IMR-90 (cell line): ENCODE measurements at regions not wholly inside any gene's neighbourhood (a gene's known extent, or its start where the extent isn't known, plus 50 kb on each side); places are given as distances from the start of the nearest gene placed in this dataset.

Experiments
- ATAC-seq: fragments of 200-7000 bp; cut with Tn5 transposase; 2 replicates; pipeline ENCODE4 v1.9.1; 2020; ENCODE audit warnings: low read depth, mild to moderate bottlenecking, moderate library complexity
- BruUV-seq: library from RNA; stranded (reverse); fragments of 400-500 nt; replicated peaks from 2 replicates; lab custom pipeline; 2021; lab: Mats Ljungman, UMichigan
- CTCF ChIA-PET: fragments of 300-600 bp; formaldehyde crosslinking; extraction: SDS; loops from one replicate; lab custom pipeline; 2021; ENCODE audit warnings: antibody characterized with exemption; lab: Yijun Ruan, JAX
- POLR2A ChIA-PET: fragments of 300-600 bp; sonication (Branson Sonifier 250); formaldehyde crosslinking; loops from one replicate; lab custom pipeline; 2022; ENCODE audit warnings: antibody characterized with exemption; ENCODE audit not compliant: unreplicated experiment; lab: Charles Lee
- DNase-seq: peaks from one replicate; pipeline ENCODE4 v3.0.0; 2013
- H2AFZ ChIP-seq: replicated peaks from 2 replicates; pipeline ENCODE3; 2013; ENCODE audit warnings: low read length, mild to moderate bottlenecking; ENCODE audit not compliant: poor library complexity
- H2AK5ac ChIP-seq: 2 replicates; pipeline ENCODE4 v1.6.1; 2013; ENCODE audit warnings: low read depth, low read length, inconsistent platforms
- H2AK9ac ChIP-seq: replicated peaks from 2 replicates; pipeline ENCODE3; 2013; ENCODE audit warnings: mild to moderate bottlenecking, low read depth, low read length, moderate library complexity; ENCODE audit not compliant: poor library complexity
- H2BK120ac ChIP-seq: 2 replicates; pipeline ENCODE4 v1.6.1; 2013; ENCODE audit warnings: low read depth, low read length, inconsistent platforms
- H2BK15ac ChIP-seq: 3 replicates; pipeline ENCODE4 v1.6.1; 2013; ENCODE audit warnings: low read depth, low read length, inconsistent platforms
- H2BK20ac ChIP-seq: 2 replicates; pipeline ENCODE4 v1.6.1; 2013; ENCODE audit warnings: low read depth, mild to moderate bottlenecking, inconsistent platforms, low read length, moderate library complexity
- H2BK5ac ChIP-seq: 2 replicates; pipeline ENCODE4 v1.6.1; 2013; ENCODE audit warnings: mild to moderate bottlenecking, low read depth, low read length, inconsistent platforms; ENCODE audit not compliant: poor library complexity, severe bottlenecking
- H3K14ac ChIP-seq: replicated peaks from 2 replicates; pipeline ENCODE4 v1.6.1; 2013; ENCODE audit warnings: low read depth, low read length, inconsistent platforms
- H3K18ac ChIP-seq: 2 replicates; pipeline ENCODE4 v1.6.1; 2013; ENCODE audit warnings: low read depth, low read length, control low read depth
- H3K23ac ChIP-seq: 2 replicates; pipeline ENCODE4 v1.6.1; 2013; ENCODE audit warnings: low read depth, low read length, inconsistent platforms
- H3K27ac ChIP-seq: 2 replicates; pipeline ENCODE4 v1.5.1; 2013; ENCODE audit warnings: mild to moderate bottlenecking, control low read depth, low read length; ENCODE audit not compliant: insufficient read depth
- H3K27me3 ChIP-seq: 2 replicates; pipeline ENCODE4 v1.6.1; 2013; ENCODE audit warnings: low read length; ENCODE audit not compliant: control insufficient read depth, insufficient read depth
- H3K36me3 ChIP-seq: 2 replicates; pipeline ENCODE4 v1.6.1; 2013; ENCODE audit warnings: low read length, mixed read lengths; ENCODE audit not compliant: control insufficient read depth, insufficient read depth
- H3K4ac ChIP-seq: 2 replicates; pipeline ENCODE4 v1.6.1; 2013; ENCODE audit warnings: low read depth, low read length, inconsistent platforms
- H3K4me1 ChIP-seq: 2 replicates; pipeline ENCODE4 v1.6.1; 2013; ENCODE audit warnings: low read length, mixed read lengths; ENCODE audit not compliant: control insufficient read depth, insufficient read depth
- H3K4me2 ChIP-seq: 2 replicates; pipeline ENCODE4 v1.6.1; 2013; ENCODE audit warnings: low read depth, mild to moderate bottlenecking, control low read depth, low read length, moderate library complexity
- H3K4me3 ChIP-seq: 2 replicates; pipeline ENCODE4 v1.5.1; 2013; ENCODE audit warnings: low read depth, mild to moderate bottlenecking, control low read depth, low read length, moderate library complexity; ENCODE audit not compliant: insufficient read depth
- H3K56ac ChIP-seq: 2 replicates; pipeline ENCODE4 v1.6.1; 2013; ENCODE audit warnings: low read length, inconsistent platforms; ENCODE audit not compliant: insufficient read depth; ENCODE audit errors: extremely low read depth
- H3K79me1 ChIP-seq, 2 experiments: 2 replicates each; pipeline ENCODE4 v1.6.1; 2013; ENCODE audit warnings: low read length in 2 of 2, inconsistent platforms in 1 of 2, low read depth in 1 of 2
- H3K9ac ChIP-seq: 2 replicates; pipeline ENCODE4 v1.6.1; 2013; ENCODE audit warnings: low read depth, low read length, control low read depth
- H3K9me1 ChIP-seq: 2 replicates; pipeline ENCODE4 v1.6.1; 2013; ENCODE audit warnings: low read length, inconsistent platforms; ENCODE audit not compliant: insufficient read depth
- H3K9me3 ChIP-seq: 2 replicates; pipeline ENCODE4 v1.6.1; 2013; ENCODE audit warnings: low read length; ENCODE audit not compliant: control insufficient read depth, insufficient read depth
- H4K20me1 ChIP-seq: 2 replicates; pipeline ENCODE4 v1.6.1; 2013; ENCODE audit warnings: low read length, inconsistent platforms; ENCODE audit not compliant: insufficient read depth
- H4K5ac ChIP-seq: 2 replicates; pipeline ENCODE4 v1.6.1; 2013; ENCODE audit warnings: mild to moderate bottlenecking, low read depth, low read length, control low read depth
- H4K8ac ChIP-seq, 2 experiments: 2 replicates each; pipeline ENCODE4 v1.6.1; 2013; ENCODE audit warnings: low read depth in 2 of 2, low read length in 2 of 2, control low read depth in 1 of 2, inconsistent platforms in 1 of 2
- H4K91ac ChIP-seq: 2 replicates; pipeline ENCODE4 v1.6.1; 2013; ENCODE audit warnings: low read depth, low read length, inconsistent platforms; ENCODE audit not compliant: insufficient read depth
- BHLHE40 ChIP-seq: fragments of 150-350 bp; IDR thresholded peaks from 2 replicates; pipeline ENCODE4 v1.6.1; 2016; ENCODE audit warnings: mild to moderate bottlenecking, low read depth, low read length
- CHD1 ChIP-seq: IDR thresholded peaks from 2 replicates; pipeline ENCODE4 v1.6.1; 2012; ENCODE audit warnings: low read depth, low read length, improper control_type of control experiment
- MXI1 ChIP-seq: IDR thresholded peaks from 2 replicates; pipeline ENCODE4 v1.6.1; 2012; ENCODE audit warnings: low read depth, mild to moderate bottlenecking, low read length, moderate library complexity, borderline replicate concordance
- RFX5 ChIP-seq: IDR thresholded peaks from 2 replicates; pipeline ENCODE4 v1.8.0; 2012; ENCODE audit warnings: low read depth, mild to moderate bottlenecking, low read length, moderate library complexity
- WGBS, 2 experiments: methylation state at CpG; one replicate each; pipeline versions ENCODE4 v1.1.5 to v1.1.7; 2013; ENCODE audit warnings: missing lambda C conversion rate in 2 of 2; ENCODE audit not compliant: insufficient read length in 1 of 2; ENCODE audit errors: extremely low coverage in 2 of 2; 5-methylcytosine and 5-hydroxymethylcytosine counted together
- dilution Hi-C: fragments of 300-500 bp; cut with HindIII; formaldehyde crosslinking; loops from one replicate; pipeline ENCODE4 v1.14.3; 2018; ENCODE audit warnings: low sequenced_read_pairs; ENCODE audit not compliant: unreplicated experiment
- in situ Hi-C: fragments of 300-500 bp; cut with MboI; formaldehyde crosslinking; loops from 3 replicates; pipeline ENCODE4 v1.14.3; 2019; ENCODE audit warnings: low sequenced_read_pairs, inconsistent platforms, mixed read lengths
- intact Hi-C: fragments of 100-400 bp; cut with micrococcal nuclease; formaldehyde crosslinking; loops from 2 replicates; pipeline ENCODE4 v1.10.0; 2022

- POLR2A ChIA-PET: no interaction called here
Measured at GRCh38 chr12:65754290-65754689, 70.0 kb upstream of the HMGA2 start.

More at GRCh38 chr12:65754290-65754689, 70.0 kb upstream of the HMGA2 start:
- H4K20me1 ChIP-seq: no peaks in the 10 kb centered on the region
- H4K8ac ChIP-seq: no peak overlapping the region
- DNase-seq (no peak), ATAC-seq (no peak)
- no peak overlapping the region for H3K18ac ChIP-seq
- H3K4me2 ChIP-seq: no peak overlapping the region
- H3K23ac ChIP-seq: no peak overlapping the region
- H2BK120ac ChIP-seq: no peak overlapping the region
- no peaks in the 10 kb centered on the region for H3K27me3 ChIP-seq
- TF ChIP-seq BHLHE40: no peak
- TF ChIP-seq RFX5: no peak
- TF ChIP-seq CHD1: no peak
- TF ChIP-seq MXI1: no peak
- no peaks in the 10 kb centered on the region for H3K36me3 ChIP-seq
- H4K91ac ChIP-seq: no peak overlapping the region
- no peak overlapping the region for H3K56ac ChIP-seq
- H3K4me1 ChIP-seq: no peaks in the 10 kb centered on the region
- intact Hi-C loops (no loop called here), dilution Hi-C loops (no loop called here), in situ Hi-C loops (no loop called here)
- no peak overlapping the region for H2AK5ac ChIP-seq
- H3K9ac ChIP-seq: no peak overlapping the region
- no peak overlapping the region for H2BK20ac ChIP-seq
- no peak overlapping the region for H3K14ac ChIP-seq
- no peak overlapping the region for H3K4me3 ChIP-seq
- H2AK9ac ChIP-seq: no peak overlapping the region
- no peaks in the 10 kb centered on the region for H3K9me3 ChIP-seq
- no peaks in the 10 kb centered on the region for H3K9me1 ChIP-seq
- no peak overlapping the region for H4K5ac ChIP-seq
- WGBS, 2 experiments: no CpG with 5 or more reads among the region's 2 CpGs
- no peak overlapping the region for H2BK5ac ChIP-seq
- BruUV-seq: no TSS peak
- CTCF ChIA-PET: interaction anchor here (0.6 kb wide), 1 partner anchor 1799 kb away, joined by 4 read pairs; no protein-coding TSS in a partner anchor
- no peak overlapping the region for H2AFZ ChIP-seq
- H2BK15ac ChIP-seq: no peak overlapping the region
- H3K27ac ChIP-seq: no peak overlapping the region
- H3K4ac ChIP-seq: no peak overlapping the region
- H3K79me1 ChIP-seq: no peaks in the 10 kb centered on the region
